Upper lobe of left lung (tissue), 6 donors: ENCODE measurements at regions not wholly inside any gene's neighbourhood (a gene's known extent, or its start where the extent isn't known, plus 50 kb on each side); places are given as distances from the start of the nearest gene placed in this dataset.
"Not testable (repeated sequence)": the region's sequence is repeated elsewhere in the genome, so short reads cannot be mapped to it uniquely, and the experiment has no call there.

Experiments
- ATAC-seq, 2 donors: fragments of 200-7000 bp; cut with Tn5 transposase; one replicate each; pipeline ENCODE4 v1.9.1; 2022; ENCODE audit warnings: mild to moderate bottlenecking in 2 of 2, moderate library complexity in 2 of 2; ENCODE audit not compliant: low FRiP score in 2 of 2
- DNase-seq, 2 donors: peaks; one replicate each; pipeline ENCODE4 v3.0.0-alpha.2; 2019 to 2020
- H3K27ac ChIP-seq, 4 donors: fragments of 200-600 bp; sonication (generic); one replicate each; pipeline ENCODE4 v1.5.1; 2016 to 2019
- H3K27me3 ChIP-seq, 4 donors: fragments of 200-600 bp; sonication (generic); one replicate each; pipeline ENCODE4 v1.5.1; 2017 to 2019
- H3K36me3 ChIP-seq, 4 donors: fragments of 200-600 bp; sonication (generic); one replicate each; pipeline ENCODE4 v1.5.1; 2016 to 2019
- H3K4me1 ChIP-seq, 4 donors: fragments of 200-600 bp; sonication (generic); one replicate each; pipeline ENCODE4 v1.5.1; 2018 to 2019
- H3K4me3 ChIP-seq, 4 donors: fragments of 200-600 bp; sonication (generic); one replicate each; pipeline ENCODE4 v1.5.1; 2017 to 2019; ENCODE audit warnings: mild to moderate bottlenecking in 2 of 4, moderate library complexity in 1 of 4
- H3K9me3 ChIP-seq, 4 donors: fragments of 200-600 bp; sonication (generic); one replicate each; pipeline ENCODE4 v1.5.1; 2018 to 2019
- EP300 ChIP-seq, 4 donors: sonication (generic); formaldehyde crosslinking; IDR thresholded peaks; one replicate each; pipeline ENCODE4 v1.5.1; 2017; ENCODE audit warnings: antibody characterized with exemption in 4 of 4, control low read depth in 2 of 4
- POLR2A ChIP-seq, 4 donors: fragments of 450-650 bp; IDR thresholded peaks; one replicate each; pipeline ENCODE4 v1.5.1; 2016 to 2017; ENCODE audit warnings: antibody characterized with exemption in 4 of 4, mild to moderate bottlenecking in 2 of 4
- POLR2AphosphoS5 ChIP-seq, 2 donors: sonication (generic); formaldehyde crosslinking; IDR thresholded peaks; one replicate each; pipeline ENCODE4 v1.5.1; 2017; ENCODE audit warnings: antibody characterized with exemption in 2 of 2
- WGBS, 2 donors: methylation state at CpG; one replicate each; pipeline ENCODE4 v1.1.5; 2017 to 2018; 5-methylcytosine and 5-hydroxymethylcytosine counted together
- TF ChIP-seq, protein P1 (sequence below), 6 experiments: fragments of 450-650 bp in 4 of 6; fragments of 200-600 bp in 2 of 6; sonication (generic) in 2 of 6; IDR thresholded peaks; one replicate each; pipeline ENCODE4 v1.5.1; 2016 to 2019; ENCODE audit warnings: antibody characterized with exemption in 6 of 6
- donor health status: DM: no; HTN: no; CAD: no; lungs with moderate emphysema.
- donor health status: DM: no; HTN: yes; CAD: no; lungs with severe emphysema.

DNA sequence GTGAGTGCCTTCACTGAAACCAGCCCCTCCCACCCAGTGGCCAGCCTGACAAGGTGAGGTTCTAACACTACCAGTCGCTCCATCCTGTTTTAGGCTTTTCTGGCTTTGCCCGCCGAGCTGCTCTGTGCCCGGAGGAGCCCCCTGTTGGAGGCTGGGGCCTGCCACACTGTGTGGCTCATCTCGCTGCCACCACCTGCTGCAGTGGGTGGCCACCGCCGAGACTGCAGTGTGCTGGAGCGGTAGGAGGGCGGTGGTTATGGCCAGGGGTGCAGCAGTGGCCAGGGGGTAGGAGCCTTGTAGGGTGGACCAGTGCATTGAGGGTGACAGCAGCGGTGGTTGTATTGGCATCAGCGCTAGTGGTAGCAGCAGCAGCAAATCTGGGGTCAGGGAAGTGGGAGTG is 74.7 kb upstream of the PCAT7 start:
- no peak overlapping the region for H3K4me3 ChIP-seq
- TF ChIP-seq POLR2A (IDR thresholded peaks at IDR 0.05): no peak
- no peak for TF ChIP-seq EP300 (IDR thresholded peaks at IDR 0.05)
- TF ChIP-seq POLR2AphosphoS5 (IDR thresholded peaks at IDR 0.05): no peak
- DNase-seq: peak in 1 of 2 donors; percentile 57
- no peaks in the 10 kb centered on the region for H3K36me3 ChIP-seq
- no peaks in the 10 kb centered on the region for H3K9me3 ChIP-seq
- ATAC-seq: peak; percentile 10 to 40
- H3K27ac ChIP-seq: no peak overlapping the region
- H3K27me3 ChIP-seq: no peaks in the 10 kb centered on the region
- 84 to 91% methylated on average over 8 to 11 of the region's 11 CpGs for WGBS, 2 donors
- no peaks in the 10 kb centered on the region for H3K4me1 ChIP-seq

- Histone ChIP-seq H3K9me3 (no peaks in the 10 kb centered on the region), H3K36me3 (no peaks in the 10 kb centered on the region), H3K27ac (no peak overlapping the region), H3K4me1 (no peaks in the 10 kb centered on the region), H3K4me3 (no peak overlapping the region), H3K27me3 (no peaks in the 10 kb centered on the region)
- DNase-seq: no peak
- 69 to 84% methylated on average over 4 of the region's 4 CpGs for WGBS, 2 donors
- TF ChIP-seq, protein P1, sequence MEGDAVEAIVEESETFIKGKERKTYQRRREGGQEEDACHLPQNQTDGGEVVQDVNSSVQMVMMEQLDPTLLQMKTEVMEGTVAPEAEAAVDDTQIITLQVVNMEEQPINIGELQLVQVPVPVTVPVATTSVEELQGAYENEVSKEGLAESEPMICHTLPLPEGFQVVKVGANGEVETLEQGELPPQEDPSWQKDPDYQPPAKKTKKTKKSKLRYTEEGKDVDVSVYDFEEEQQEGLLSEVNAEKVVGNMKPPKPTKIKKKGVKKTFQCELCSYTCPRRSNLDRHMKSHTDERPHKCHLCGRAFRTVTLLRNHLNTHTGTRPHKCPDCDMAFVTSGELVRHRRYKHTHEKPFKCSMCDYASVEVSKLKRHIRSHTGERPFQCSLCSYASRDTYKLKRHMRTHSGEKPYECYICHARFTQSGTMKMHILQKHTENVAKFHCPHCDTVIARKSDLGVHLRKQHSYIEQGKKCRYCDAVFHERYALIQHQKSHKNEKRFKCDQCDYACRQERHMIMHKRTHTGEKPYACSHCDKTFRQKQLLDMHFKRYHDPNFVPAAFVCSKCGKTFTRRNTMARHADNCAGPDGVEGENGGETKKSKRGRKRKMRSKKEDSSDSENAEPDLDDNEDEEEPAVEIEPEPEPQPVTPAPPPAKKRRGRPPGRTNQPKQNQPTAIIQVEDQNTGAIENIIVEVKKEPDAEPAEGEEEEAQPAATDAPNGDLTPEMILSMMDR (IDR thresholded peaks at IDR 0.05): no peak
- TF ChIP-seq POLR2AphosphoS5 (IDR thresholded peaks at IDR 0.05) (no peak), POLR2A (IDR thresholded peaks at IDR 0.05) (no peak), EP300 (IDR thresholded peaks at IDR 0.05) (no peak)
- no peak for ATAC-seq
These were observed 72.8 kb upstream of the PCAT7 start for GRCh38 chr9:94482110-94482509.

- Histone ChIP-seq H3K4me3 (no peak overlapping the region), H3K27ac (no peak overlapping the region), H3K36me3 (no peaks in the 10 kb centered on the region), H3K27me3 (no peaks in the 10 kb centered on the region), H3K4me1 (no peaks in the 10 kb centered on the region), H3K9me3 (no peaks in the 10 kb centered on the region)
- ATAC-seq (no peak), DNase-seq (no peak)
- 48 to 60% methylated on average over 1 of the region's 1 CpG for WGBS, 2 donors
- TF ChIP-seq POLR2AphosphoS5 (IDR thresholded peaks at IDR 0.05) (no peak), POLR2A (IDR thresholded peaks at IDR 0.05) (no peak), EP300 (IDR thresholded peaks at IDR 0.05) (no peak)
- TF ChIP-seq, protein P1 (IDR thresholded peaks at IDR 0.05): no peak
These were observed 64.4 kb upstream of the PCAT7 start for GRCh38 chr9:94490465-94490864.

GRCh38 chr9:94492125-94492524 is 62.8 kb upstream of the PCAT7 start:
- H3K27me3 ChIP-seq, DNase-seq: not testable (repeated sequence)
- 66 to 74% methylated on average over 6 of the region's 6 CpGs for WGBS, 2 donors

GRCh38 chr9:94498801-94499453 is 56.0 kb upstream of the PCAT7 start:
- Histone ChIP-seq H3K4me3 (no peak overlapping the region), H3K27ac (no peak overlapping the region), H3K9me3 (no peaks in the 10 kb centered on the region), H3K36me3 (no peaks in the 10 kb centered on the region), H3K27me3 (no peaks in the 10 kb centered on the region), H3K4me1 (no peaks in the 10 kb centered on the region)
- 68 to 72% methylated on average over 5 of the region's 5 CpGs for WGBS, 2 donors
- TF ChIP-seq, protein P1 (IDR thresholded peaks at IDR 0.05): no peak
- no peak for TF ChIP-seq POLR2AphosphoS5 (IDR thresholded peaks at IDR 0.05)
- no peak for TF ChIP-seq POLR2A (IDR thresholded peaks at IDR 0.05)
- no peak for TF ChIP-seq EP300 (IDR thresholded peaks at IDR 0.05)
- DNase-seq (no peak), ATAC-seq (no peak)

More at GRCh38 chr9:94492125-94492524, 62.8 kb upstream of the PCAT7 start:
- not testable (repeated sequence) for H3K4me1 ChIP-seq, H3K4me3 ChIP-seq, H3K36me3 ChIP-seq, ATAC-seq, H3K9me3 ChIP-seq, H3K27ac ChIP-seq

DNA sequence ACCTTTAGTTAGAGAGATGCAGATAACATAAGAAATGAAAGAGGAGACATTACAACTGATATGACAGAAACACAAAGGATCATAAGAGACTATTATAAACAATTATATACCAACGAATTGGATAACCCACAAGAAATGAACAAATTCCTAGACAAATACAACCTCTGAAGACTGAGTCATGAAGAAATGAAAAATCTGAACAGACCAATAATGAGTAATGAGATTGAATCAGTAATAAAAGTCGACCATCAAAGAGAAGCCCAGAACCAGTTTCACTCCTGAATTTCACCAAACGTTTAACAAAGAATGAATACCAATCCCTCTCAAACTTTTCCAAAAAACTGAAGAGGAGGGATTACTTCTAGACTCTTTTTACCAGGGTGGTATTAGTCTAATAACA is 50.5 kb upstream of the PCAT7 start:
- Histone ChIP-seq H3K27me3 (no peaks in the 10 kb centered on the region), H3K27ac (no peak overlapping the region), H3K9me3 (no peaks in the 10 kb centered on the region), H3K4me1 (no peaks in the 10 kb centered on the region), H3K36me3 (no peaks in the 10 kb centered on the region), H3K4me3 (no peak overlapping the region)
- ATAC-seq: no peak
- WGBS, 2 donors: 83 to 85% methylated on average over 3 of the region's 3 CpGs
- TF ChIP-seq, protein P1 (IDR thresholded peaks at IDR 0.05): no peak
- TF ChIP-seq POLR2A (IDR thresholded peaks at IDR 0.05): no peak
- no peak for DNase-seq
